ENCODE measurements at regions not wholly inside any gene's neighbourhood (a gene's known extent, or its start where the extent isn't known, plus 50 kb on each side); places are given as distances from the start of the nearest gene placed in this dataset.

DNA sequence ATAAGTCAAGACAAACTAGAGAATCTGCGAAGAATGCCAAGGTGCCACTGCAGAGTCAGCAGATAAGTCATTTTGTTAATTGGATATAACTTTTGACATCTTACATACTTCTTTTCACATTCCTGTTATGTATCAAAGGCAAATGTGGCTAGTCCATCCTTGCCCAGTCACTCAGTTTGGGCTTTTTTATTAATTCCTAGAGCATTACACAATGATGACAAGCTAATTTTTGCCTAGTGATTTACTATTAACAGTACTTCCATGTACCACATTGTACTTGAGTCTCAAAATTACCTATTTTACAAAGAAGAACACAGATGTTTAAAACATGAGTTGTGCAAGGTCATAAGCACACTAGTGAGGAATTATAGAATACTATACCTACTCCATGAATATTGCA lies 680.8 kb downstream of the DNAH5 start:
- Mint-ChIP-seq H3K27me3 (ENCODE audit: unreplicated experiment) (no peaks in the 10 kb centered on the region), H3K36me3 (ENCODE audit: unreplicated experiment) (no peaks in the 10 kb centered on the region), H3K4me1 (ENCODE audit: unreplicated experiment) (no peaks in the 10 kb centered on the region), H3K4me3 (ENCODE audit: unreplicated experiment) (no peak overlapping the region), H3K9me3 (ENCODE audit: unreplicated experiment) (no peaks in the 10 kb centered on the region), H3K27ac (ENCODE audit: unreplicated experiment) (no peak overlapping the region)
- DNase-seq (ENCODE audit: extremely low spot score, unreplicated experiment): no peak
- TF ChIP-seq CTCF (IDR thresholded peaks at IDR 0.05): no peak

GRCh38 chr5:13253111-13253510 lies 691.4 kb downstream of the DNAH5 start:
- Mint-ChIP-seq H3K4me1 (ENCODE audit: unreplicated experiment) (no peaks in the 10 kb centered on the region), H3K36me3 (ENCODE audit: unreplicated experiment) (no peaks in the 10 kb centered on the region), H3K4me3 (ENCODE audit: unreplicated experiment) (no peak overlapping the region), H3K9me3 (ENCODE audit: unreplicated experiment) (no peaks in the 10 kb centered on the region), H3K27ac (ENCODE audit: unreplicated experiment) (no peak overlapping the region), H3K27me3 (ENCODE audit: unreplicated experiment) (no peaks in the 10 kb centered on the region)
- no peak for DNase-seq (ENCODE audit: extremely low spot score, unreplicated experiment)
- no peak for TF ChIP-seq CTCF (IDR thresholded peaks at IDR 0.05)

GRCh38 chr5:13252699-13253098 lies 691.8 kb downstream of the DNAH5 start:
- Mint-ChIP-seq H3K36me3 (ENCODE audit: unreplicated experiment) (no peaks in the 10 kb centered on the region), H3K4me3 (ENCODE audit: unreplicated experiment) (no peak overlapping the region), H3K9me3 (ENCODE audit: unreplicated experiment) (no peaks in the 10 kb centered on the region), H3K4me1 (ENCODE audit: unreplicated experiment) (no peaks in the 10 kb centered on the region), H3K27me3 (ENCODE audit: unreplicated experiment) (no peaks in the 10 kb centered on the region), H3K27ac (ENCODE audit: unreplicated experiment) (no peak overlapping the region)
- no peak for TF ChIP-seq CTCF (IDR thresholded peaks at IDR 0.05)
- no peak for DNase-seq (ENCODE audit: extremely low spot score, unreplicated experiment)

DNA sequence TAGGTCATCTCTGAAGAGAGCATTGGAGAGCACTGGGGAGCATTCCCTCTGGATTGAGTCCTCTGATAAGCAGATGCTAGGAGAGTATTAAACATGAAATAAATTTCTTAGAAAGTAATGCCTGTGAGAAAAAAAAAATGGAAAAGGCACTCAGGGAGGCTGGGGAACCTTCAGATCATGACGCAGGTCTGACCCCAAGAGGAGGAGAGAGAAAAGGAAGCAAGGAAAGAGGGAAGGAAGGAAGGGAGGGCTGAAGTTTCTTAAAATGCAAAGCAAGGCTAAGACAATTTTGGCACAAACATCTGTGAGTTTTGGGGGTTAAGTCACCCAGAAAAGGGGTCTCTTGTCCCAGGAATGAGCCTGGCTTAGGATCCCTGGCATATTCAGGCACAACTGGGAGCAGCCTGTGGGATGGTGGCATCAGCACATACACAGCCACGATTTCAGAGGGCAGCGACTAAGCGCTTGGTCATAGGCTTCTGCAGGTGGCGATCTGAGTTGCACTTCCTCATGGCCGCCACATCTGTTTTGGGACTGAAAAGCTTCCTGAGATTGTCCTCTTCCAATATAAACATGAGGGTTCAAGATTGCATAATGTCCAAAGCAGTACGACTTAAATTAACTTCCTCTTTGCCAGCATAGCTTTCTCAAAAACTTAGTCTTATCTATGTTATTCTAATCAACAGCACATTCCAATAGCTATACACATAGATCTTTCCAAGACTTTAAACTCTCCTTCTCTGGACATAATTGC lies 692.7 kb downstream of the DNAH5 start:
- H3K27ac Mint-ChIP-seq (ENCODE audit: unreplicated experiment): no peak overlapping the region
- no peaks in the 10 kb centered on the region for H3K36me3 Mint-ChIP-seq (ENCODE audit: unreplicated experiment)
- no peaks in the 10 kb centered on the region for H3K27me3 Mint-ChIP-seq (ENCODE audit: unreplicated experiment)
- H3K9me3 Mint-ChIP-seq (ENCODE audit: unreplicated experiment): no peaks in the 10 kb centered on the region
- no peaks in the 10 kb centered on the region for H3K4me1 Mint-ChIP-seq (ENCODE audit: unreplicated experiment)
- no peak for DNase-seq (ENCODE audit: extremely low spot score, unreplicated experiment)
- no peak overlapping the region for H3K4me3 Mint-ChIP-seq (ENCODE audit: unreplicated experiment)
- no peak for TF ChIP-seq CTCF (IDR thresholded peaks at IDR 0.05)

- H3K9me3 Mint-ChIP-seq (ENCODE audit: unreplicated experiment): no peaks in the 10 kb centered on the region
- peak; percentile 43 for TF ChIP-seq CTCF (IDR thresholded peaks at IDR 0.05)
- no peak overlapping the region for H3K27ac Mint-ChIP-seq (ENCODE audit: unreplicated experiment)
- H3K27me3 Mint-ChIP-seq (ENCODE audit: unreplicated experiment): no peaks in the 10 kb centered on the region
- H3K4me1 Mint-ChIP-seq (ENCODE audit: unreplicated experiment): no peaks in the 10 kb centered on the region
- no peaks in the 10 kb centered on the region for H3K36me3 Mint-ChIP-seq (ENCODE audit: unreplicated experiment)
- no peak for DNase-seq (ENCODE audit: extremely low spot score, unreplicated experiment)
- H3K4me3 Mint-ChIP-seq (ENCODE audit: unreplicated experiment): no peak overlapping the region
These were observed 693.8 kb downstream of the DNAH5 start for GRCh38 chr5:13250464-13251291.
